K562 (cell line): ENCODE measurements at regions not wholly inside any gene's neighbourhood (a gene's known extent, or its start where the extent isn't known, plus 50 kb on each side); places are given as distances from the start of the nearest gene placed in this dataset.

ENCODE experiments used
- ATAC-seq: fragments of 200-7000 bp; cut with Tn5 transposase; 3 replicates; pipeline ENCODE4 v1.9.1; 2020; ENCODE audit warnings: moderate library complexity
- BruUV-seq: library from RNA; stranded (reverse); fragments of 400-500 nt; replicated peaks from 2 replicates; lab custom pipeline; 2021; lab: Mats Ljungman, UMichigan
- CTCF ChIA-PET: fragments of 300-600 bp; formaldehyde crosslinking; extraction: SDS; loops from one replicate; lab custom pipeline; 2021; ENCODE audit warnings: low intra/inter-chr PET ratio; lab: Yijun Ruan, JAX
- POLR2A ChIA-PET: fragments of 300-600, 350-650 bp; sonication (Branson Sonifier 250); formaldehyde crosslinking; extraction: SDS; loops from one replicate; lab custom pipeline; 2021; ENCODE audit warnings: antibody characterized with exemption, inconsistent platforms; lab: Yijun Ruan, JAX
- DNase-seq, 4 experiments: peaks; one replicate each; pipeline versions ENCODE4 v3.0.0 to v3.0.0-alpha.2; 2011 to 2018; ENCODE audit warnings: low spot score in 3 of 4, mixed read lengths in 3 of 4; ENCODE audit errors: extremely low read depth in 1 of 4
- FAIRE-seq: peaks from 2 replicates; lab custom pipeline; 2011; peaks lifted over from hg19 to GRCh38; lab: Jason Lieb, UNC
- H2AFZ ChIP-seq: 2 replicates; pipeline ENCODE4 v1.6.0; 2011; ENCODE audit warnings: low read depth, low read length, control low read depth, inconsistent platforms
- H3K27ac ChIP-seq: fragments of 200-600 bp; 3 replicates; pipeline ENCODE4 v1.8.0; 2011; ENCODE audit warnings: low read depth, mild to moderate bottlenecking, control low read depth, inconsistent platforms, low read length, moderate library complexity, mixed read lengths; ENCODE audit errors: extremely low read depth
- H3K27me3 ChIP-seq, 2 experiments: fragments of 300-600 bp in 1 of 2; 2 replicates in 1 of 2; 3 replicates in 1 of 2; pipeline versions ENCODE4 v1.6.0 to v1.8.0; 2011; ENCODE audit warnings: inconsistent platforms in 2 of 2, low read length in 2 of 2, mild to moderate bottlenecking in 1 of 2, mixed read lengths in 1 of 2, moderate library complexity in 1 of 2; ENCODE audit not compliant: control insufficient read depth in 2 of 2, insufficient read depth in 2 of 2
- H3K36me3 ChIP-seq: fragments of 300-600 bp; 3 replicates; pipeline ENCODE4 v1.8.0; 2011; ENCODE audit warnings: mild to moderate bottlenecking, low read length, inconsistent platforms; ENCODE audit not compliant: control insufficient read depth, insufficient read depth
- H3K4me1 ChIP-seq, 2 experiments: fragments of 200-600 bp in 1 of 2; replicated peaks in 1 of 2; 2 replicates in 1 of 2; 3 replicates in 1 of 2; pipeline versions ENCODE4 v1.5.1 to v1.8.0; 2011; ENCODE audit warnings: inconsistent platforms in 2 of 2, low read length in 2 of 2, mild to moderate bottlenecking in 1 of 2, mixed read lengths in 1 of 2, moderate library complexity in 1 of 2; ENCODE audit not compliant: control insufficient read depth in 2 of 2, insufficient read depth in 2 of 2
- H3K4me2 ChIP-seq: 2 replicates; pipeline ENCODE4 v1.6.1; 2011; ENCODE audit warnings: low read length, control low read depth, inconsistent platforms, mixed read lengths; ENCODE audit not compliant: insufficient read depth
- H3K4me3 ChIP-seq: fragments of 200-600 bp; sonication (generic), shearing (Covaris generic); 2 replicates; pipeline ENCODE4 v1.5.1; 2016; ENCODE audit warnings: control low read depth, inconsistent platforms
- H3K79me2 ChIP-seq: fragments of 200-600 bp; 3 replicates; pipeline ENCODE4 v1.8.0; 2011; ENCODE audit warnings: low read length, inconsistent platforms; ENCODE audit not compliant: control insufficient read depth, insufficient read depth
- H3K9ac ChIP-seq, 2 experiments: 2 replicates each; pipeline versions ENCODE4 v1.6.0 to v1.6.1; 2011; ENCODE audit warnings: low read depth in 2 of 2, low read length in 2 of 2, control low read depth in 1 of 2, inconsistent platforms in 1 of 2, mild to moderate bottlenecking in 1 of 2, mixed read lengths in 1 of 2; ENCODE audit not compliant: insufficient read depth in 1 of 2
- H3K9me1 ChIP-seq: one replicate; pipeline ENCODE4 v1.6.0; 2011; ENCODE audit warnings: inconsistent platforms, mild to moderate bottlenecking, low read length, moderate library complexity; ENCODE audit not compliant: control insufficient read depth, insufficient read depth
- H3K9me3 ChIP-seq: replicated peaks from 2 replicates; pipeline ENCODE4 v1.5.1; 2011; ENCODE audit warnings: low read depth, low read length, inconsistent platforms; ENCODE audit not compliant: control insufficient read depth, insufficient read depth
- H4K20me1 ChIP-seq: replicated peaks from 2 replicates; pipeline ENCODE4 v1.6.1; 2011; ENCODE audit warnings: low read length, inconsistent platforms, mixed read lengths; ENCODE audit not compliant: control insufficient read depth, insufficient read depth
- E2F8 ChIP-seq: fragments of 450-650 bp; IDR thresholded peaks from 2 replicates; pipeline ENCODE4 v1.7.1; 2018; ENCODE audit warnings: mild to moderate bottlenecking, low read depth; ENCODE audit not compliant: partially characterized antibody
- ELF4 ChIP-seq: fragments of 450-650 bp; formaldehyde crosslinking; IDR thresholded peaks from 2 replicates; pipeline ENCODE4 v1.4.0; 2022; ENCODE audit warnings: missing genetic modification characterization
- FOXA1 ChIP-seq: fragments of 450-650 bp; IDR thresholded peaks from 2 replicates; pipeline ENCODE4 v1.6.1; 2016; ENCODE audit warnings: mild to moderate bottlenecking, borderline replicate concordance
- MLLT1 ChIP-seq, 2 experiments: fragments of 450-650 bp; IDR thresholded peaks; 2 replicates each; pipeline ENCODE4 v1.6.1; 2016
- RBM17 ChIP-seq: fragments of 200-400 bp; formaldehyde crosslinking; IDR thresholded peaks from 2 replicates; pipeline ENCODE4 v1.6.1; 2017; ENCODE audit warnings: low read depth, mild to moderate bottlenecking, low read length, borderline replicate concordance
- SNIP1 ChIP-seq: fragments of 450-650 bp; IDR thresholded peaks from 2 replicates; pipeline ENCODE4 v1.7.1; 2017; ENCODE audit warnings: low read depth, mild to moderate bottlenecking
- TGIF2 ChIP-seq: sonication (generic); formaldehyde crosslinking; IDR thresholded peaks from 2 replicates; pipeline ENCODE4 v1.8.1; 2022; ENCODE audit warnings: mild to moderate bottlenecking, missing genetic modification reagents, moderate library complexity
- U2AF2 ChIP-seq: fragments of 200-400 bp; formaldehyde crosslinking; optimal IDR thresholded peaks from 2 replicates; pipeline ENCODE3; 2017; ENCODE audit warnings: low read depth, mild to moderate bottlenecking, low read length
- ZFP36 ChIP-seq: fragments of 150-350 bp; IDR thresholded peaks from 2 replicates; pipeline ENCODE4 v1.6.1; 2018; ENCODE audit warnings: low read length, low read depth; ENCODE audit not compliant: partially characterized antibody
- ZNF511 ChIP-seq: sonication (generic); formaldehyde crosslinking; IDR thresholded peaks from 2 replicates; pipeline ENCODE4 v1.8.0; 2022; ENCODE audit warnings: mild to moderate bottlenecking, missing genetic modification reagents
- ZNF695 ChIP-seq: fragments of 450-650 bp; formaldehyde crosslinking; IDR thresholded peaks from 2 replicates; pipeline ENCODE4 v1.4.0; 2020; ENCODE audit warnings: mild to moderate bottlenecking, moderate library complexity
- WGBS: fragments of 100-300 bp; shearing (Covaris generic); methylation state at CpG from one replicate; pipeline ENCODE4 v1.1.6; 2016; ENCODE audit warnings: low coverage, mixed read lengths; ENCODE audit not compliant: insufficient coverage; ENCODE audit errors: missing lambda C conversion rate; 5-methylcytosine and 5-hydroxymethylcytosine counted together
- in situ Hi-C: fragments of 300-500 bp; cut with MboI; formaldehyde crosslinking; loops from 4 replicates; pipeline ENCODE4 v1.15.0; 2018; ENCODE audit warnings: inconsistent platforms, mixed read lengths
- intact Hi-C: fragments of 100-400 bp; cut with micrococcal nuclease; formaldehyde crosslinking; loops from 2 replicates; pipeline ENCODE4 v1.14.2; 2022
- TF ChIP-seq, protein P1 (sequence below): fragments of 250-450 bp; sonication (Bioruptor Pico); IDR thresholded peaks from 2 replicates; pipeline ENCODE4 v1.5.0; 2021; ENCODE audit warnings: mild to moderate bottlenecking, moderate library complexity
- TF ChIP-seq, protein P2 (sequence below): fragments of 450-650 bp; formaldehyde crosslinking; IDR thresholded peaks from 2 replicates; pipeline ENCODE4 v1.4.0; 2020; ENCODE audit warnings: mild to moderate bottlenecking

DNA sequence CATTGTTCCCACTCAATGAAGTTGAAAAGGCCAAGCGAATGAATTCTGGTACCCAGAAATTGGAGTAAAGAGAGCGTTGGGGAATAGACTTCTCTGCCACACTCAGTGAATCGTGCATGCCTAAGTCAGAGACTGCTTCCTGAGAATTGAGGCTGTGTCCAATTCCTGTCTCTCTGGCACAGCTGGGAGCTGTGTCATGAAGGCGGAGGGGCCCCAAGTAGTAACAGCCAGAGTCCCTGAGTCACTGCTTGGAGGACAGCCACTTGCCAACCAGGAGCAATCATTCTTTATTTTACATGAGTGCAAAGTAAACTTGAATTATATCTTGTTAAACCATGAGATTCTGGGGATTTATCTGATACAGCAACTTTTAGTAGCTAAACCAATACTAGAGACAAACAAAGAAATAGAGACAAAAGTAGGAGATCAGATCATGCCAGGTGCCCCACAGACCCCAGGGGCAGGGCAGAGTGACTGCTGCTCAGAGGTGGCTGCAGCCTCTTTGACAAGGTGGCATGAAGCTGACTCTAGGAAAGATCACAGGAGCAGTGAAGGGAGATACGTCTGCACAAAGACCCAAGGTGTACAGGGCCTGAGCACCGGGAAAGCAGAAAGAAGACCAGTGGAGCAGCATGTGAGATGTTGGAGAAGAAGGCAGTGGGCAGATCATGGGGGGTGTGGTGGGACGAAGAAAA, 246.0 kb downstream of the GADD45G start:
- H3K36me3 ChIP-seq, result no peaks in the 10 kb centered on the region
- no peak overlapping the region for H3K27ac ChIP-seq
- no peaks in the 10 kb centered on the region for H4K20me1 ChIP-seq
- in situ Hi-C loops, result no loop called here
- ChIA-PET CTCF (no interaction called here), POLR2A (no interaction called here)
- H3K9ac ChIP-seq, result no peak overlapping the region
- H2AFZ ChIP-seq, result no peak overlapping the region
- BruUV-seq, result no TSS peak
- no peak for DNase-seq
- H3K9me1 ChIP-seq, result no peaks in the 10 kb centered on the region
- ATAC-seq, result no peak
- H3K79me2 ChIP-seq, result no peaks in the 10 kb centered on the region
- intact Hi-C loops, result no loop called here
- no peaks in the 10 kb centered on the region for H3K9me3 ChIP-seq
- H3K4me2 ChIP-seq, result no peak overlapping the region
- no peaks in the 10 kb centered on the region for H3K4me1 ChIP-seq
- no peak for FAIRE-seq
- 0% methylated on average over 7 of the region's 7 CpGs for WGBS
- peaks cover 0 to 7% of the 10 kb centered on the region in 2 experiments; a peak in 2 of 5 replicates for H3K27me3 ChIP-seq
- TF ChIP-seq FOXA1, result no peak
- no peak for TF ChIP-seq ELF4 (CRISPR knock-in tag)
- TF ChIP-seq ZNF511, result no peak
- TF ChIP-seq SNIP1, result no peak
- TF ChIP-seq ZNF695 (CRISPR knock-in tag), result no peak
- TF ChIP-seq MLLT1 (IDR thresholded peaks at IDR 0.05), result no peak
- TF ChIP-seq U2AF2, result no peak
- no peak for TF ChIP-seq RBM17
- no peak for TF ChIP-seq ZFP36
- TF ChIP-seq TGIF2 (CRISPR knock-in tag), result no peak
- TF ChIP-seq, protein P1, sequence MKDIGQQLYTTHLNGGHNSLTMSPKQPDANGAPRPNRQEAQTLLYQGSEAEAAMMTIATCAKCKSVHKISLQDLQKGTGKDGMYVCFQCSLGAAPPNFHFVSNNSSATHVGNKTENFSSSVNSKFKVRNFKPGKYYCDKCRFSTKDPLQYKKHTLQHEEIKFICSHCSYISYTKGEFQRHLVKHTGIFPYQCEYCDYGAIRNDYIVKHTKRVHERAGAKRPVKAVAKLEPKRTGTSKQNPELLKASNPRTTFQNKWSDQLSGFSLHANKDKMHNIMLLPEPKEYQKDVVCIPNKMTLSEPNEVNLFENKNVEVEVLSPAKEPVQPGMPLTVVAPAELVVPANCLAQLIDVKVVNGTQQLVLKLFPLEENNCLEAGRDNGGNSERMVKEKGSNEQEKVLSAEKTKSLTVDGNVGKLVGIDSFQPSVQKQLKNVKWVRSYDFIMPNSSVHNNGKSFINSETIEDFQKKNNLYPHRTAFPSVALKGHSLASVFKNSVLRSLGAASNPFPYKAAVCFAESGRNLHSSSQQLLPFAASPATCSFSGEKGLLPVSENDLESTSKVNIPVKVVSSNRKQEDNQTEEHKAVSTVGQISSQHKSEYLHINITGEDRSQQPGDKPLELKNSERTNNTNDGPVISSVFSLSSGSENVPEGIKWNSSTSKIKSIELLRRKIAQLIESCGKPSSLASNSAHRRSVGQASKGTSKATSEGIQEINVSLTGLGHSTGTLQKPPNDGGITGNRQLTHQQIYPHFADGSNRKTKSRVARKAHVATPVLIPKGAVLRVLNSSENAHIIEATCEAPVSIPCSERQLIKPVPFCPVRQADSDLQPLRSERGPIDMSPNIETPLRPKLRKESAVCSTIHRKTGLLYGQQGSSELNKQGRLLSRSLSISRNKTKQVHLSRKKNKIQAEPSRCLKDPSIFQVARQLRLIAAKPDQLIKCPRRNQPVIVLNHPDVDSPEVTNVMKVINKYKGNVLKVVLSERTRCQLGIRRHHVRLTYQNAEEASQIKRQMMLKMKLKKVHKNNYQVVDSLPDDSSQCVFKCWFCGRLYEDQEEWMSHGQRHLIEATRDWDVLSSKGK (CRISPR knock-in tag), result no peak
- TF ChIP-seq E2F8, result no peak
- TF ChIP-seq, protein P2, sequence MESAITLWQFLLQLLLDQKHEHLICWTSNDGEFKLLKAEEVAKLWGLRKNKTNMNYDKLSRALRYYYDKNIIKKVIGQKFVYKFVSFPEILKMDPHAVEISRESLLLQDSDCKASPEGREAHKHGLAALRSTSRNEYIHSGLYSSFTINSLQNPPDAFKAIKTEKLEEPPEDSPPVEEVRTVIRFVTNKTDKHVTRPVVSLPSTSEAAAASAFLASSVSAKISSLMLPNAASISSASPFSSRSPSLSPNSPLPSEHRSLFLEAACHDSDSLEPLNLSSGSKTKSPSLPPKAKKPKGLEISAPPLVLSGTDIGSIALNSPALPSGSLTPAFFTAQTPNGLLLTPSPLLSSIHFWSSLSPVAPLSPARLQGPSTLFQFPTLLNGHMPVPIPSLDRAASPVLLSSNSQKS, result no peak
- no peak overlapping the region for H3K4me3 ChIP-seq
